ENCODE measurements at regions not wholly inside any gene's neighbourhood (a gene's known extent, or its start where the extent isn't known, plus 50 kb on each side); places are given as distances from the start of the nearest gene placed in this dataset.

DNA sequence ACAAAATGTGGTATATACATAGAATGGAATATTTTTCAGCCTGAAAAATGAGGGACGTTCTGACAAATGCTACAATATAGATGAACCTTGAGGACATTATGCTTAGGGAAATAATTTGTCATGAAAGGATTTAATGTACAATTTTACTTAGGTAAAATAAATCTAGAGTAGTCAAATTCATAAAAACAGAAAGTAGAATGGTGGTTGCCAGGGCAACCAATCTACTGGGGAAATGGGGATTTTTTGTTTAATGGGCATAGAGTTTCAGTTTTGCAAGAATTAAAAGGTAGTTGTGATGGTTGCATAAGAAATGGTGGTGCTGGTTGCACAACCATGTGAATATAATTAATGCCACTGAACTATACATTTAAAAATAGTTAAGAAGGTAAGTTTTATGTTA lies 296.0 kb upstream of the SP4 start:
- TF ChIP-seq, protein P1, sequence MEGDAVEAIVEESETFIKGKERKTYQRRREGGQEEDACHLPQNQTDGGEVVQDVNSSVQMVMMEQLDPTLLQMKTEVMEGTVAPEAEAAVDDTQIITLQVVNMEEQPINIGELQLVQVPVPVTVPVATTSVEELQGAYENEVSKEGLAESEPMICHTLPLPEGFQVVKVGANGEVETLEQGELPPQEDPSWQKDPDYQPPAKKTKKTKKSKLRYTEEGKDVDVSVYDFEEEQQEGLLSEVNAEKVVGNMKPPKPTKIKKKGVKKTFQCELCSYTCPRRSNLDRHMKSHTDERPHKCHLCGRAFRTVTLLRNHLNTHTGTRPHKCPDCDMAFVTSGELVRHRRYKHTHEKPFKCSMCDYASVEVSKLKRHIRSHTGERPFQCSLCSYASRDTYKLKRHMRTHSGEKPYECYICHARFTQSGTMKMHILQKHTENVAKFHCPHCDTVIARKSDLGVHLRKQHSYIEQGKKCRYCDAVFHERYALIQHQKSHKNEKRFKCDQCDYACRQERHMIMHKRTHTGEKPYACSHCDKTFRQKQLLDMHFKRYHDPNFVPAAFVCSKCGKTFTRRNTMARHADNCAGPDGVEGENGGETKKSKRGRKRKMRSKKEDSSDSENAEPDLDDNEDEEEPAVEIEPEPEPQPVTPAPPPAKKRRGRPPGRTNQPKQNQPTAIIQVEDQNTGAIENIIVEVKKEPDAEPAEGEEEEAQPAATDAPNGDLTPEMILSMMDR (conservative IDR thresholded peaks at IDR 0.05; ENCODE audit: low read depth, low read length) = no peak
- TF ChIP-seq POLR2A (IDR thresholded peaks at IDR 0.05; ENCODE audit: low read depth, low read length) (no peak), MAZ (IDR thresholded peaks at IDR 0.05; ENCODE audit: borderline replicate concordance, low read depth, low read length) (no peak), RCOR1 (IDR thresholded peaks at IDR 0.05; ENCODE audit: insufficient replicate concordance, low read length) (no peak), CHD1 (IDR thresholded peaks at IDR 0.05; ENCODE audit: low read depth, low read length) (no peak), RAD21 (IDR thresholded peaks at IDR 0.05; ENCODE audit: low read length) (no peak), NFE2L2 (IDR thresholded peaks at IDR 0.05; ENCODE audit: low read depth, low read length) (no peak), SMC3 (IDR thresholded peaks at IDR 0.05; ENCODE audit: low read depth, low read length) (no peak)
- TF ChIP-seq, protein P2, sequence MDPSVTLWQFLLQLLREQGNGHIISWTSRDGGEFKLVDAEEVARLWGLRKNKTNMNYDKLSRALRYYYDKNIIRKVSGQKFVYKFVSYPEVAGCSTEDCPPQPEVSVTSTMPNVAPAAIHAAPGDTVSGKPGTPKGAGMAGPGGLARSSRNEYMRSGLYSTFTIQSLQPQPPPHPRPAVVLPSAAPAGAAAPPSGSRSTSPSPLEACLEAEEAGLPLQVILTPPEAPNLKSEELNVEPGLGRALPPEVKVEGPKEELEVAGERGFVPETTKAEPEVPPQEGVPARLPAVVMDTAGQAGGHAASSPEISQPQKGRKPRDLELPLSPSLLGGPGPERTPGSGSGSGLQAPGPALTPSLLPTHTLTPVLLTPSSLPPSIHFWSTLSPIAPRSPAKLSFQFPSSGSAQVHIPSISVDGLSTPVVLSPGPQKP (IDR thresholded peaks at IDR 0.05; ENCODE audit: borderline replicate concordance, low read depth, low read length) = no peak
